ENCODE measurements at regions not wholly inside any gene's neighbourhood (a gene's known extent, or its start where the extent isn't known, plus 50 kb on each side); places are given as distances from the start of the nearest gene placed in this dataset.
"Not testable (repeated sequence)": the region's sequence is repeated elsewhere in the genome, so short reads cannot be mapped to it uniquely, and the experiment has no call there.

- DNase-seq (ENCODE audit: extremely low read depth, low read depth): not testable (repeated sequence)
These were observed 172.2 kb upstream of the KCTD7 start for GRCh38 chr7:66456431-66456830.

GRCh38 chr7:66458991-66459390, 169.7 kb upstream of the KCTD7 start:
- not testable (repeated sequence) for DNase-seq (ENCODE audit: extremely low read depth, low read depth)

- DNase-seq (ENCODE audit: extremely low read depth, low read depth): not testable (repeated sequence)
These were observed 168.8 kb upstream of the KCTD7 start for GRCh38 chr7:66459783-66460413.

- no peak for DNase-seq (ENCODE audit: extremely low read depth, low read depth)
These were observed 167.7 kb upstream of the KCTD7 start for GRCh38 chr7:66460921-66461361.

- DNase-seq (ENCODE audit: extremely low read depth, low read depth): not testable (repeated sequence)
These were observed 167.3 kb upstream of the KCTD7 start for GRCh38 chr7:66461397-66461796.

GRCh38 chr7:66462831-66463230, 165.8 kb upstream of the KCTD7 start:
- DNase-seq (ENCODE audit: extremely low read depth, low read depth): not testable (repeated sequence)

GRCh38 chr7:66464059-66464458, 164.6 kb upstream of the KCTD7 start:
- DNase-seq (ENCODE audit: extremely low read depth, low read depth): no peak

GRCh38 chr7:66466081-66466600, 162.5 kb upstream of the KCTD7 start:
- DNase-seq (ENCODE audit: extremely low read depth, low read depth): no peak

- no peak for DNase-seq (ENCODE audit: extremely low read depth, low read depth)
These were observed 160.8 kb upstream of the KCTD7 start for GRCh38 chr7:66467887-66468286.

- DNase-seq (ENCODE audit: extremely low read depth, low read depth): not testable (repeated sequence)
These were observed 155.6 kb upstream of the KCTD7 start for GRCh38 chr7:66473064-66473463.

- DNase-seq (ENCODE audit: extremely low read depth, low read depth): no peak
These were observed 154.2 kb upstream of the KCTD7 start for GRCh38 chr7:66474441-66474840.

GRCh38 chr7:66476056-66476455, 152.6 kb upstream of the KCTD7 start:
- DNase-seq (ENCODE audit: extremely low read depth, low read depth): not testable (repeated sequence)

GRCh38 chr7:66477822-66478397, 150.8 kb upstream of the KCTD7 start:
- DNase-seq (ENCODE audit: extremely low read depth, low read depth): not testable (repeated sequence)

GRCh38 chr7:66481229-66481628, 147.5 kb upstream of the KCTD7 start:
- DNase-seq (ENCODE audit: extremely low read depth, low read depth): not testable (repeated sequence)

GRCh38 chr7:66489065-66489464, 139.6 kb upstream of the KCTD7 start:
- DNase-seq (ENCODE audit: extremely low read depth, low read depth): not testable (repeated sequence)

GRCh38 chr7:66489741-66490140, 138.9 kb upstream of the KCTD7 start:
- not testable (repeated sequence) for DNase-seq (ENCODE audit: extremely low read depth, low read depth)

GRCh38 chr7:66490979-66491378, 137.7 kb upstream of the KCTD7 start:
- not testable (repeated sequence) for DNase-seq (ENCODE audit: extremely low read depth, low read depth)

- DNase-seq (ENCODE audit: extremely low read depth, low read depth): not testable (repeated sequence)
These were observed 136.3 kb upstream of the KCTD7 start for GRCh38 chr7:66492405-66492804.

- DNase-seq (ENCODE audit: extremely low read depth, low read depth): peak; percentile 97
These were observed 135.2 kb upstream of the KCTD7 start for GRCh38 chr7:66493235-66494205.

GRCh38 chr7:66497346-66497745, 131.3 kb upstream of the KCTD7 start:
- no peak for DNase-seq (ENCODE audit: extremely low read depth, low read depth)

- no peak for DNase-seq (ENCODE audit: extremely low read depth, low read depth)
These were observed 128.6 kb upstream of the KCTD7 start for GRCh38 chr7:66500087-66500486.
